ENCODE measurements at regions not wholly inside any gene's neighbourhood (a gene's known extent, or its start where the extent isn't known, plus 50 kb on each side); places are given as distances from the start of the nearest gene placed in this dataset.

GRCh38 chr1:115454837-115455511 lies 116.9 kb upstream of the NGF start:
- WGBS, 2 donors = 71 to 73% methylated on average over 13 of the region's 13 CpGs
- no peak overlapping the region for H3K27ac ChIP-seq
- DNase-seq (ENCODE audit: low spot score in 2 of 2) = peak; percentile 17 to 48
- peaks cover 0 to 4% (median 0%) of the 10 kb centered on the region in 4 donors for H3K4me1 ChIP-seq
- H3K36me3 ChIP-seq = no peaks in the 10 kb centered on the region
- H3K4me3 ChIP-seq = no peak overlapping the region
- no peak for TF ChIP-seq POLR2A (IDR thresholded peaks at IDR 0.05)
- no peak for TF ChIP-seq EP300 (IDR thresholded peaks at IDR 0.05)
- no peaks in the 10 kb centered on the region for H3K27me3 ChIP-seq
- H3K9me3 ChIP-seq = no peaks in the 10 kb centered on the region

GRCh38 chr1:115453666-115454065 lies 115.6 kb upstream of the NGF start:
- H3K27ac ChIP-seq = no peak overlapping the region
- no peaks in the 10 kb centered on the region for H3K27me3 ChIP-seq
- H3K4me3 ChIP-seq = no peak overlapping the region
- peaks cover 0 to 4% (median 0%) of the 10 kb centered on the region in 4 donors for H3K4me1 ChIP-seq
- 86 to 100% methylated on average over 2 of the region's 2 CpGs for WGBS, 2 donors
- H3K9me3 ChIP-seq = no peaks in the 10 kb centered on the region
- TF ChIP-seq EP300 (IDR thresholded peaks at IDR 0.05) = no peak
- no peak for TF ChIP-seq POLR2A (IDR thresholded peaks at IDR 0.05)
- no peak for TF ChIP-seq CTCF (IDR thresholded peaks at IDR 0.05)
- no peak for DNase-seq (ENCODE audit: low spot score in 2 of 2)
- H3K36me3 ChIP-seq = no peaks in the 10 kb centered on the region

- Histone ChIP-seq H3K4me3 (no peak overlapping the region), H3K4me1 (peaks cover 0 to 4% (median 0%) of the 10 kb centered on the region in 4 donors), H3K36me3 (no peaks in the 10 kb centered on the region), H3K9me3 (no peaks in the 10 kb centered on the region), H3K27me3 (no peaks in the 10 kb centered on the region), H3K27ac (no peak overlapping the region)
- WGBS, 2 donors = 92% methylated on average over 6 of the region's 6 CpGs
- no peak for DNase-seq (ENCODE audit: low spot score in 2 of 2)
- no peak for TF ChIP-seq EP300 (IDR thresholded peaks at IDR 0.05)
- TF ChIP-seq POLR2A (IDR thresholded peaks at IDR 0.05) = no peak
- TF ChIP-seq CTCF (IDR thresholded peaks at IDR 0.05) = no peak
Observed at GRCh38 chr1:115452600-115453329, 114.7 kb upstream of the NGF start.

GRCh38 chr1:115450501-115451040 lies 112.5 kb upstream of the NGF start:
- DNase-seq (ENCODE audit: low spot score in 2 of 2) = no peak
- WGBS, 2 donors = 65 to 71% methylated on average over 6 of the region's 6 CpGs
- no peaks in the 10 kb centered on the region for H3K9me3 ChIP-seq
- H3K4me3 ChIP-seq = no peak overlapping the region
- no peaks in the 10 kb centered on the region for H3K27me3 ChIP-seq
- peaks cover 0 to 4% (median 0%) of the 10 kb centered on the region in 4 donors for H3K4me1 ChIP-seq
- H3K36me3 ChIP-seq = no peaks in the 10 kb centered on the region
- TF ChIP-seq POLR2A (IDR thresholded peaks at IDR 0.05) (no peak), CTCF (IDR thresholded peaks at IDR 0.05) (no peak), EP300 (IDR thresholded peaks at IDR 0.05) (no peak)
- H3K27ac ChIP-seq = no peak overlapping the region

- TF ChIP-seq POLR2A (IDR thresholded peaks at IDR 0.05) = no peak
- no peak for TF ChIP-seq CTCF (IDR thresholded peaks at IDR 0.05)
- TF ChIP-seq EP300 (IDR thresholded peaks at IDR 0.05) = no peak
Observed at GRCh38 chr1:115448282-115449044, 110.4 kb upstream of the NGF start.

More at GRCh38 chr1:115448282-115449044, 110.4 kb upstream of the NGF start:
- no peak overlapping the region for H3K4me3 ChIP-seq
- no peak overlapping the region for H3K27ac ChIP-seq
- no peaks in the 10 kb centered on the region for H3K27me3 ChIP-seq
- H3K36me3 ChIP-seq = no peaks in the 10 kb centered on the region
- H3K4me1 ChIP-seq = no peaks in the 10 kb centered on the region
- 95 to 96% methylated on average over 5 of the region's 5 CpGs for WGBS, 2 donors
- no peaks in the 10 kb centered on the region for H3K9me3 ChIP-seq
- no peak for DNase-seq (ENCODE audit: low spot score in 2 of 2)
